Psoas muscle (tissue), 7 donors: ENCODE measurements at regions not wholly inside any gene's neighbourhood (a gene's known extent, or its start where the extent isn't known, plus 50 kb on each side); places are given as distances from the start of the nearest gene placed in this dataset.

ENCODE experiments used
- ATAC-seq, 4 donors: fragments of 200-7000 bp; cut with Tn5 transposase; one replicate each; pipeline ENCODE4 v1.9.1; 2020; ENCODE audit warnings: moderate library complexity in 3 of 4, mild to moderate bottlenecking in 2 of 4
- DNase-seq, 2 donors: peaks; one replicate each; pipeline ENCODE4 v3.0.0-alpha.2; 2020
- H3K27ac ChIP-seq: fragments of 200-600 bp; one replicate; pipeline ENCODE4 v1.8.0; 2022
- H3K27me3 ChIP-seq, 3 donors: fragments of 200-600 bp in 1 of 3; one replicate each; pipeline versions ENCODE4 v1.6.1 to v1.8.0; 2013 to 2022; ENCODE audit warnings: low read length in 2 of 3, mild to moderate bottlenecking in 2 of 3, moderate library complexity in 1 of 3; ENCODE audit not compliant: insufficient read depth in 3 of 3
- H3K36me3 ChIP-seq, 2 donors: fragments of 200-600 bp in 1 of 2; one replicate each; pipeline versions ENCODE4 v1.6.1 to v1.8.0; 2013 to 2022; ENCODE audit warnings: low read depth in 1 of 2, mild to moderate bottlenecking in 1 of 2, moderate library complexity in 1 of 2; ENCODE audit not compliant: insufficient read depth in 1 of 2
- H3K4me1 ChIP-seq: fragments of 200-600 bp; one replicate; pipeline ENCODE4 v1.8.0; 2022
- H3K4me3 ChIP-seq: fragments of 200-600 bp; one replicate; pipeline ENCODE4 v1.8.0; 2022; ENCODE audit warnings: mild to moderate bottlenecking
- H3K9me3 ChIP-seq: fragments of 200-600 bp; one replicate; pipeline ENCODE4 v1.8.0; 2022
- CTCF ChIP-seq: fragments of 200-600 bp; IDR thresholded peaks from one replicate; pipeline ENCODE4 v1.8.0; 2022; ENCODE audit warnings: antibody characterized with exemption
- WGBS, 3 donors: extraction: QIAGEN DNeasy Blood & Tissue Kit; methylation state at CpG; one replicate each; pipeline versions ENCODE4 v1.1.6 to v1.1.7; 2013; 5-methylcytosine and 5-hydroxymethylcytosine counted together
- intact Hi-C, 2 donors: fragments of 100-400 bp; cut with DNase I; formaldehyde crosslinking; loops; one replicate each; pipeline versions ENCODE4 v1.11.0 to v1.14.2; 2022
- donor health status: healthy with polysubstance abuse.
- donor health status: DM: no; HTN: no; CAD: no; lungs with moderate emphysema.
- donor health status: Bipolar disorder and iron deficiency.
- donor health status: healthy.
- donor health status: DM: yes; HTN: yes; CAD: no.
- donor health status: DM: no; HTN: no; CAD: no.
- donor health status: DM: yes; HTN: yes; CAD: no.

- no peak for TF ChIP-seq CTCF
- Histone ChIP-seq H3K4me3 (no peak overlapping the region), H3K27me3 (no peaks in the 10 kb centered on the region), H3K9me3 (no peaks in the 10 kb centered on the region), H3K36me3 (no peaks in the 10 kb centered on the region), H3K4me1 (no peaks in the 10 kb centered on the region), H3K27ac (no peak overlapping the region)
- intact Hi-C loops, result loop anchor here in 1 of 2 donors (10.0 kb wide), 1 partner anchor 717 kb away; the partner anchor contains the start of gene EPHA4
- WGBS, 3 donors, result 64 to 75% (median 69%) methylated on average over 1 of the region's 1 CpG
- no peak for DNase-seq
- ATAC-seq, result no peak
Measured at GRCh38 chr2:220857368-220857767, 714.7 kb downstream of the EPHA4 start.

- 91 to 96% (median 96%) methylated on average over 2 of the region's 2 CpGs for WGBS, 3 donors
- Histone ChIP-seq H3K4me3 (no peak overlapping the region), H3K36me3 (no peaks in the 10 kb centered on the region), H3K4me1 (no peaks in the 10 kb centered on the region), H3K9me3 (no peaks in the 10 kb centered on the region), H3K27ac (no peak overlapping the region), H3K27me3 (no peaks in the 10 kb centered on the region)
- intact Hi-C loops, result loop anchor here in 1 of 2 donors (10.0 kb wide), 1 partner anchor 717 kb away; the partner anchor contains the start of gene EPHA4
- DNase-seq (no peak), ATAC-seq (no peak)
- TF ChIP-seq CTCF, result no peak
Measured at GRCh38 chr2:220858101-220858500, 714.0 kb downstream of the EPHA4 start.

- WGBS, 3 donors, result 91 to 96% (median 94%) methylated on average over 6 of the region's 6 CpGs
- no peaks in the 10 kb centered on the region for H3K36me3 ChIP-seq
- H3K4me1 ChIP-seq, result no peaks in the 10 kb centered on the region
- no peak for TF ChIP-seq CTCF
- H3K27me3 ChIP-seq, result no peaks in the 10 kb centered on the region
- DNase-seq, result no peak
- no peak overlapping the region for H3K27ac ChIP-seq
- H3K4me3 ChIP-seq, result no peak overlapping the region
- no peaks in the 10 kb centered on the region for H3K9me3 ChIP-seq
- intact Hi-C loops, result no loop called here
- ATAC-seq, result no peak
Measured at GRCh38 chr2:220871909-220872308, 700.2 kb downstream of the EPHA4 start.

- H3K4me3 ChIP-seq, result no peak overlapping the region
- H3K9me3 ChIP-seq, result no peaks in the 10 kb centered on the region
- no peak for ATAC-seq
- no peak for DNase-seq
- intact Hi-C loops, result no loop called here
- H3K4me1 ChIP-seq, result no peaks in the 10 kb centered on the region
- WGBS, 3 donors, result 45 to 62% (median 55%) methylated on average over 3 of the region's 3 CpGs
- H3K36me3 ChIP-seq, result no peaks in the 10 kb centered on the region
- TF ChIP-seq CTCF, result no peak
- H3K27ac ChIP-seq, result no peak overlapping the region
- no peaks in the 10 kb centered on the region for H3K27me3 ChIP-seq
Measured at GRCh38 chr2:220876080-220876824, 695.9 kb downstream of the EPHA4 start.

GRCh38 chr2:220877491-220877890, 694.6 kb downstream of the EPHA4 start:
- ATAC-seq (no peak), DNase-seq (no peak)
- no peaks in the 10 kb centered on the region for H3K36me3 ChIP-seq
- TF ChIP-seq CTCF, result no peak
- H3K27me3 ChIP-seq, result no peaks in the 10 kb centered on the region
- intact Hi-C loops, result no loop called here
- H3K4me3 ChIP-seq, result no peak overlapping the region
- H3K4me1 ChIP-seq, result no peaks in the 10 kb centered on the region
- H3K27ac ChIP-seq, result no peak overlapping the region
- WGBS, 3 donors, result 84 to 91% (median 91%) methylated on average over 2 of the region's 2 CpGs
- H3K9me3 ChIP-seq, result no peaks in the 10 kb centered on the region
